ENCODE measurements at regions not wholly inside any gene's neighbourhood (a gene's known extent, or its start where the extent isn't known, plus 50 kb on each side); places are given as distances from the start of the nearest gene placed in this dataset.
A peak's percentile ranks its signal among the peaks of the same experiment; 100 is the strongest.
"Not testable (repeated sequence)": the region's sequence is repeated elsewhere in the genome, so short reads cannot be mapped to it uniquely, and the experiment has no call there.

DNA sequence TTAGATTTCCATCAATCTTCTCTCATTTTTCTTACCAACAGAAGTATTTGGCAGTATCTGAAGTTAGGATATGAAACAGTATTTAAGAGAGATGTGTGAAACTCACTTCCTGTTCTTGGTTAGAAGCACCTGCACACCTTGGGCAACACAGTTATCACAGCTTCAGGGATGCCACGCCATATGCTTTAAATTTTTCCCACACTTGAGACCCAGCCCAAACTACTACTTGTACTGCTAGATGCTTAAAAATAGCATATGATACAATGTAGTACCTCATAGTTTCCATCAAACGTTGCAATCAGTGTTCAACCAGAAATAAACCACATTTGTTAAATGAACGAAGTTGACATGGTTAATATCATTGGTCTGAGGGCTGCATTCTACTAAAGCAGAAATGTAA is 725.1 kb upstream of the FRG1 start:
- no peak for DNase-seq

GRCh38 chr4:189221691-189222090 is 719.0 kb upstream of the FRG1 start:
- no peak for DNase-seq

DNA sequence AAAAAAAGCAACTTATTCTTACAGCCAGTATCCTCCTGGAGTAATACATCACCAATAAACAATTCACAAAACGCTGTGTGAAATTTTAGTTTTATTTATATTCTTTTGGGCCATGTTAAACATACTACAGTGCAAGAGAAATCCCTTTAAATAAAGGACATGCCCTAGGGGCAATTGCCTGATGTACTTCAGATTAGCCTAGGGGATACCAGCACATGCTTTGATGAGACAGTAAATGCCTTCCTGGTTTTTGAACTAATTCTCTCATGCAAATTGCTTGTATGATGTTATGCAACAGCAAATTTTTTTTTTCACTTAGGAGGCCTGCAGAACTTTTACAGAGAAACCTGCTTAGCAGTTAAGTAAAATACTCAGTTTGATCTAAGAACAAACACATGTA is 711.9 kb upstream of the FRG1 start:
- DNase-seq, result no peak

- DNase-seq, result no peak
Measured at GRCh38 chr4:189232274-189232673, 708.4 kb upstream of the FRG1 start.

DNA sequence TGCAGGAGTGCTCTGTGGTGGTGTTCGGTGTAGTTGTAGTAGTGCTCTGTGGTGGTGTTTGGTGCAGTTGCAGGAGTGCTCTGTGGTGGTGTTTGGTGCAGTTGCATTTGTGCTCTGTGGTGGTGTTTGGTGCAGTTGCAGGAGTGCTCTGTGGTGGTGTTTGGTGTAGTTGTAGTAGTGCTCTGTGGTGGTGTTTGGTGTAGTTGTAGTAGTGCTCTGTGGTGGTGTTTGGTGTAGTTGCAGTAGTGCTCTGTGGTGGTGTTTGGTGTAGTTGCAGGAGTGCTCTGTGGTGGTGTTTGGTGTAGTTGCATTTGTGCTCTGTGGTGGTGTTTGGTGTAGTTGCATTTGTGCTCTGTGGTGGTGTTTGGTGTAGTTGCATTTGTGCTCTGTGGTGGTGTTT is 706.9 kb upstream of the FRG1 start:
- not testable (repeated sequence) for DNase-seq

DNA sequence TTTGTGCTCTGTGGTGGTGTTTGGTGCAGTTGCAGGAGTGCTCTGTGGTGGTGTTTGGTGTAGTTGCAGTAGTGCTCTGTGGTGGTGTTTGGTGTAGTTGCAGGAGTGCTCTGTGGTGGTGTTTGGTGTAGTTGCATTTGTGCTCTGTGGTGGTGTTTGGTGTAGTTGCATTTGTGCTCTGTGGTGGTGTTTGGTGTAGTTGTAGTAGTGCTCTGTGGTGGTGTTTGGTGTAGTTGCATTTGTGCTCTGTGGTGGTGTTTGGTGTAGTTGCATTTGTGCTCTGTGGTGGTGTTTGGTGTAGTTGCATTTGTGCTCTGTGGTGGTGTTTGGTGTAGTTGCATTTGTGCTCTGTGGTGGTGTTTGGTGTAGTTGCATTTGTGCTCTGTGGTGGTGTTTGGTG is 705.7 kb upstream of the FRG1 start:
- not testable (repeated sequence) for DNase-seq

DNA sequence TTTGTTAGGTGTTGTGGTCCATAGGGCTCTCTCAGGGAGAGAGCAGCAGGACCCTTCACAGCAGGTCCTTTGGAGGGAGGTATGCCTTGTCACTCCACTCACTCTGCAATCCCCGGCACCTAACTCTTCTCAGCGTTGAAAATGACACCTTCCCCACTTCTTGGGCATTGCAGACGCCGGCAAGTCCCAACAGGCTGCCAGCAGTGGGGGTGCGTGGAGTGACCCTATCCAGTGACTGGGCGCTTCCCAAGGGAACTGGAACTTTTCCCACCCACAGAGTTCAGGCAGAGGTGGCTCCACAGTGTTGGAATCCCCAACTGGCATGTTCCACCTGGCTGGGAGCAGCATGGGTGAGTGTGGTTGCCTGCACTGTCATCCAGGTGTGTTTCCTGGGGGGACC is 705.1 kb upstream of the FRG1 start:
- no peak for DNase-seq

DNA sequence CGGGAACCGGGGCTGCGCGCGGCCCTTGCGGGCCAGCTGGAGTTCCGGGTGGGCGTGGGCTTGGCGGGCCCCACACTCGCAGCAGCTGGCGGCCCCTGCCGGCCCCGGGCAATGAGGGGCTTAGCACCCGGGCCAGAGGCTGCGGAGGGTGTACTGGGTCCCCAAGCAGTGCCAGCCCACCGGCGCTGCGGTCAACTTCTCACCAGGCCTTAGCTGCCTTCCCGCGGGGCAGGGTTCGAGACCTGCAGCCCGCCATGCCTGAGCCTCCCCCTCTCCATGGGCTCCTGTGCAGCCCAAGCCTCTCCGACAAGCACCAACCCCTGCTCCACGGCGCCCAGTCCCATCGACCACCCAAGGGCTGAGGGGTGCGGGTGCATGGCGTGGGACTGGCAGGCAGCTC is 704.4 kb upstream of the FRG1 start:
- DNase-seq, result not testable (repeated sequence)

DNA sequence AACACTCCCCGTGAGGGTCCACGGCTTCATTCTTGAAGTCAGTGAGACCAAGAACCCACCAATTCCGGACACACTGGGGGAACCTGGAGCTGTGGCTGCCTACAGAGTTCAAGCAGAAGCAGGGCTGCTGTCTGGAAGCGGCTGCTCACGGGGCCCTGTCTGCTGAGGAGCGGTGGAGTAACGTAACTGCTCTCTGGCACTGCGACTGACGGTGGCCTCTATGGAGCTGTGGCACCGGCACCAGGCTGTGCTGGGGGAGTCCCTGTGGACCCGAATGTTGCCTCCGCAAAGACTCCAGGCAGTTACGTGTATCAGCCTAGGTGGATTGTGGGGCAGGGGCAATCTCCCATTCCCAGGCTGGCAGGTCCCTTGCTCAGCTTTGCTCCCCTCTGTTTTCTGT is 703.3 kb upstream of the FRG1 start:
- no peak for DNase-seq

DNA sequence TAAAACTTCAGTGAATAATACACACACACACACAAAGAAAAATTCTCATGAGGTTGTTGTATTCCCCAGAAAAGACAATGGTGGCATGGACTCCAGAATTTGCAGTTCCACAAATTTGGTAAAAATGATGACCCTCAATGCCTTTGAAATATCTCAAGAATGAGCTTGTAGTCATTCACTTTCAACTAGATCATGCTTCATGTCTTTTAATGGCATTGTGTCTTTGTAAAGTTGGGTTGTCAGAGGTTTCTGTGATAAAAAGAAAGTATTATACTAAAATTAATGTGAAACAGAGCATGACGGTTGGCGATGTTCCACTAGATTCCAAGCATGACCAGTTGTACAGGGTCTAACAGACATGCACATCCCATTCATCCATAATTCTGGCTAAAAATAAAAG is 685.0 kb upstream of the FRG1 start:
- DNase-seq, result no peak

DNA sequence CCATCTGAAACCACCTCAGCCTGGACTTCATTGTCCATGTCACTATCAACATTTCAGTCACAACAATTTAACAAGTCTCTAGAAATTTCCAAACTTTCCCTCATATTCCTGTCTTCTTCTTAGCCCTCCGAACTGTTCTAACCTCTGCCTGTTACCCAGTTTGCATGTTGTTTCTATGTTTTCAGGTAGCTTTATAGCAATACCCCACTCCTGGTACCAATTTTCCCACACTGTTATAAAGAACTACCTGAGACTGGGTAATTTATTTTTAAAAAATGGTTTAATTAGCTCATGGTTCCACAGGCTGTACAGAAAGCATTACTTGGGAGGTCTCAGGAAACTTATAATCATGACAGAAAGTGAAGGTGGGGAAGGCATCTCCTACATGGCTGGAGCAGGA is 679.2 kb upstream of the FRG1 start:
- DNase-seq, result no peak

DNA sequence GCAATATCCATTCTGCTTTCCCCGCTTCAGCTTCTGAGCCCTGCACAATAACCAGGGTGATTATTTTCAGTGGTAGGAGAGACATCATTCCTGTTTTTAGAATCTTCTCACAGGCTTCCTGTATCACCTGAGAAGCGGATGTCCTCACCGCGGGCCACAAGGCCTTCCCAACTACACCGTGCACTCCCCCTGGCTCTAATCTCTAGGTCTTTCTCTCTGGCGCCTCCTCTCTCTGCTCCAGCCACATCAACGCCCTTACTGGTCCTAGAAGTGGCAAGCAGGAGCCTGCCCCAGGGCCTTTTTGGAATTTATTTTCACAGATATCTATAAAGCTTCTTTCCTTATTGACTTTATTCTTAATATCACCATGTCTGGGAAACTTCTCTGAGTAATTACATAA is 675.2 kb upstream of the FRG1 start:
- DNase-seq, result no peak

- no peak for DNase-seq
Measured at GRCh38 chr4:189267312-189267965, 673.2 kb upstream of the FRG1 start.

- no peak for DNase-seq
Measured at GRCh38 chr4:189278597-189279165, 662.0 kb upstream of the FRG1 start.

GRCh38 chr4:189279188-189279587 is 661.5 kb upstream of the FRG1 start:
- no peak for DNase-seq

GRCh38 chr4:189285377-189285776 is 655.3 kb upstream of the FRG1 start:
- no peak for DNase-seq

DNA sequence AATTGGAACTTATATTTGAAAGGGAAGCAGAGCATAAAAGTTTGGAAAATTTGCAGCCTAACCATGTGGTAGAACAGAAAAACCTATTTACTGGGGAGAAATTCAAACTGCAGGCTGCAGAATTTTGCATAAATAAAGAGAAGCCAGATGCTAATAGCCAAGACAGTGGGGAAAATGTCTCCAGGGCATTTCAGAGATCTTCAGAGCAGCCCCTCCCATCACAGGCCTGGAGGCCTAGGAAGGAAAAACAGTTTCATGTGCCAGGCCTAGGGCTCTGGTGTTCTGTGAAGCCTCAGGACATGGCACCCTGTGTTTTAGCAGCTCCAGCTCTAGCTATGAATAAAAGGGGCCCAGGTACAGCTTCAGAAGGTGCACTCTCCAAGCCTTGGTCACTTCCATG is 648.7 kb upstream of the FRG1 start:
- no peak for DNase-seq

DNA sequence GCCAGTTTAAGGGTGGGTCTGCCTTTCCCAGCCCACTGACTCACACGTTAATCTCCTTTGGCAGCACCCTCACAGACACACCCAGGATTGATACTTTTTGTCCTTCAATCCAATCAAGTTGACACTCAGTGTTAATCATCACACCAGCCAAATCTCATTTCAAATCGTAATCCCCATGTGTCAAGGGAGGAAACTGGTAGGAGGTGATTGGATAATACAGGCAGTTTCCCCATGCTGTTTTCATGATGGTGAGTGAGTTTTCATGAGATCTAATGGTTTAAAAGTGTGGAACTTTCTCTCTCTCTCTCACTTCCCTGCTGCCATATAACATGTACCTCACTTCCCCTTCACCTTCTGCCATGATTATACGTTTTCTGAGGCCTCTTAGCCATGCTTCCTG is 647.2 kb upstream of the FRG1 start:
- no peak for DNase-seq

DNA sequence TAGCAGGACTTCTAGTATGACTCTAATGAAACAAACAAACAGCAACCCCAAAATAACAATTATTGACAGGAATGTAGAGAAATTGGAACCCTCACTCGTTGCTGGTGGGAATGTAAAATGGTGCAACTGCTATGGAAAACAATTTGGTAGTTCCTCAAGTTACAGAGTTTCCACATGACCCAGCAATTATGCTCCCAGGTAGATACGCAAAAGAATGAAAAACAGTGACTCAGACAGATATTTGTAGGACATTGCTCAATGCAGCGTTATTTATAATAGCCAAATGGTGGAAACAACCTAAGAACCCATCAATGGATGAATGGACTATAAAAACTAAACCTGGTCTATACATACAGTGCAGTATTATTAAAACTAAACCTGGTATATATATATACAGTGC is 646.1 kb upstream of the FRG1 start:
- DNase-seq, result no peak

- no peak for DNase-seq
Measured at GRCh38 chr4:189299706-189300105, 641.0 kb upstream of the FRG1 start.

- no peak for DNase-seq
Measured at GRCh38 chr4:189301692-189302091, 639.0 kb upstream of the FRG1 start.

DNA sequence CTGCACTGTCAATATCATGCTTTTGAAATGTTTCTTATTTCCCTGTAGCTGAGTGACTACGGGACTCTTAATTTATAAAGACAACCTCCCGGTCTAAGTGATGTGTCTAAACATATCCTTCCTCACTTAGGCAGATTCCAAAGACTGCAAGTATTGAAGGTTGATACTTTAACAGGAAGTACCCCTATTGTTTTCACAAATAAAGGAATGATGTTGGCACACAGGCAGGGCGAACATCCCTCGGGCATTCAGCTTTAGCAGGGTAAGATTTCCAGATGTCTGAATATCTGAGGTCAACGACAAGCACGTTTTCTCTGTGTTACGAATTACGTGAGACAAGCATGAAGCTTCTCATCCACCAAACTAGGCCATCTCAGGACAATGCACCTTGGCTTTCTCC is 638.0 kb upstream of the FRG1 start:
- DNase-seq, result no peak

- DNase-seq, result no peak
Measured at GRCh38 chr4:189304167-189304566, 636.5 kb upstream of the FRG1 start.

DNA sequence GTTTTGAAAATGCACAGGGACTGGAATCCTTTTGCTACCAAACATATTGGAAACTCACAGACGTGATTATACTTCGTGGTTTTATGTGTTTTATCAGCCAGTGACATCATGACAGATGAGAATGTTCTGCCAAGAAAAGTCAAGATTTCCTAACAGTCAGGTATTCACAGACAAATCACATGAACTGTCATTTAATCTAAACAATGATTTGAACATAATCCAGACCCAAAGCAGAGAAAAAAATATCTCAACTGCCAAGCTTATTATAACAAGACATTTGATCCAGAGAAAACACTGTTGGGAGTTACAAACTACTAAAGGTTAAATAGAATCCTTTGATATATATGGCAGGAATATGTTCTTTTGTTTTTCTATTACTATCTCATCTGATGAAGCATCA is 635.9 kb upstream of the FRG1 start:
- DNase-seq, result no peak

DNA sequence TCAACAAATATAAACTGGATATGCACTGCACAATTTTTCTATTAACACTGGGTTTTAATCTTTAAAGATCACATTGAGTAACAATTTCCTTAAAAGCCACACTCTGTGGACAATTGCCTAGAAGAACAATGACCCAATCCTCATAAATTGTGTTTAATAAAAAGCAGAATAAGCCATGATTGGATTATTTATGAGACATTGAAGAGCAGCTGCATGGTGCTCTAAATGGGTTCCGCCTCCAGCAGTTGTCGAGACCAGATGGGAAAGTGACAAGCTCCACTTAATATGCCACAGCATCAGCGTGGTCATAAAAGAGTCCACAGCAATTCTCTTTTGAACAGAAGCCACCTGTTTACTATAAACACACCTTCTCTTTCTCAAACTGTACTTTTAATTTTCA is 635.2 kb upstream of the FRG1 start:
- peak; percentile 39 for DNase-seq
